CD14-positive monocyte (primary cell): ENCODE measurements at regions not wholly inside any gene's neighbourhood (a gene's known extent, or its start where the extent isn't known, plus 50 kb on each side); places are given as distances from the start of the nearest gene placed in this dataset.

Experiments used
- DNase-seq, 3 donors: peaks; one replicate each; pipeline ENCODE4 v3.0.0-alpha.2; 2011 to 2022
- H2AFZ ChIP-seq: 2 replicates; pipeline ENCODE4 v1.6.0; 2012; ENCODE audit warnings: mild to moderate bottlenecking, low read depth, low read length, inconsistent platforms; ENCODE audit not compliant: insufficient read depth, poor library complexity, severe bottlenecking
- H3K27ac ChIP-seq, 2 donors: 1 replicate in 1 of 2; 2 replicates in 1 of 2; pipeline ENCODE4 v1.5.1; 2012 to 2013; ENCODE audit warnings: low read length in 2 of 2, control low read depth in 1 of 2, inconsistent platforms in 1 of 2, low read depth in 1 of 2, mild to moderate bottlenecking in 1 of 2
- H3K27me3 ChIP-seq, 2 donors: one replicate each; pipeline versions ENCODE4 v1.6.0 to v1.6.1; 2011 to 2013; ENCODE audit warnings: low read length in 2 of 2; ENCODE audit not compliant: control insufficient read depth in 2 of 2, insufficient read depth in 2 of 2
- H3K36me3 ChIP-seq, 2 donors: replicated peaks in 1 of 2; 1 replicate in 1 of 2; 2 replicates in 1 of 2; pipeline versions ENCODE4 v1.5.1 to v1.6.1; 2012 to 2013; ENCODE audit warnings: low read length in 2 of 2, control low read depth in 1 of 2, inconsistent platforms in 1 of 2, mild to moderate bottlenecking in 1 of 2; ENCODE audit not compliant: insufficient read depth in 2 of 2, control insufficient read depth in 1 of 2
- H3K4me1 ChIP-seq, 2 donors: 1 replicate in 1 of 2; 2 replicates in 1 of 2; pipeline versions ENCODE4 v1.5.1 to v1.6.1; 2012 to 2013; ENCODE audit warnings: low read length in 2 of 2, control low read depth in 1 of 2, inconsistent platforms in 1 of 2, mild to moderate bottlenecking in 1 of 2, moderate library complexity in 1 of 2; ENCODE audit not compliant: insufficient read depth in 2 of 2, control insufficient read depth in 1 of 2
- H3K4me2 ChIP-seq: replicated peaks from 2 replicates; pipeline ENCODE3; 2012; ENCODE audit warnings: low read length, moderate library complexity, mild to moderate bottlenecking; ENCODE audit not compliant: poor library complexity, severe bottlenecking; ENCODE audit errors: extremely low read depth
- H3K4me3 ChIP-seq, 3 experiments: fragments of 200-600 bp in 1 of 3; sonication (generic) in 1 of 3; replicated peaks in 1 of 3; 1 replicate in 2 of 3; 2 replicates in 1 of 3; pipeline ENCODE4 v1.5.1; 2011 to 2013; ENCODE audit warnings: low read length in 3 of 3, mild to moderate bottlenecking in 3 of 3, control low read depth in 2 of 3, low read depth in 2 of 3, inconsistent platforms in 1 of 3, moderate library complexity in 1 of 3
- H3K79me2 ChIP-seq: 2 replicates; pipeline ENCODE4 v1.6.0; 2012; ENCODE audit warnings: mild to moderate bottlenecking, control low read depth, inconsistent platforms, low read length, moderate library complexity; ENCODE audit not compliant: insufficient read depth
- H3K9ac ChIP-seq: 2 replicates; pipeline ENCODE4 v1.6.0; 2017; ENCODE audit warnings: low read length, mild to moderate bottlenecking; ENCODE audit not compliant: insufficient read depth, poor library complexity, severe bottlenecking
- H3K9me3 ChIP-seq, 2 donors: replicated peaks in 1 of 2; 1 replicate in 1 of 2; 2 replicates in 1 of 2; pipeline versions ENCODE4 v1.5.1 to v1.6.1; 2012 to 2013; ENCODE audit warnings: low read length in 2 of 2, control low read depth in 1 of 2; ENCODE audit not compliant: control insufficient read depth in 1 of 2, insufficient read depth in 1 of 2
- H4K20me1 ChIP-seq: 2 replicates; pipeline ENCODE4 v1.6.0; 2012; ENCODE audit warnings: mild to moderate bottlenecking, low read length, control low read depth, moderate library complexity; ENCODE audit not compliant: insufficient read depth
- H3K27ac Mint-ChIP-seq, 7 donors: one replicate each; pipeline ENCODE4 v1.8.0; 2020; ENCODE audit warnings: mild to moderate bottlenecking in 7 of 7, mixed read lengths in 7 of 7, moderate library complexity in 6 of 7, inconsistent platforms in 2 of 7
- H3K27me3 Mint-ChIP-seq, 3 donors: one replicate each; pipeline ENCODE4 v1.8.0; 2021 to 2022; ENCODE audit warnings: low read depth in 3 of 3, mild to moderate bottlenecking in 3 of 3, mixed read lengths in 3 of 3, moderate library complexity in 3 of 3, inconsistent platforms in 1 of 3
- H3K36me3 Mint-ChIP-seq, 2 donors: one replicate each; pipeline ENCODE4 v1.8.0; 2020; ENCODE audit warnings: mixed read lengths in 2 of 2, inconsistent platforms in 1 of 2, mild to moderate bottlenecking in 1 of 2
- H3K4me1 Mint-ChIP-seq: one replicate; pipeline ENCODE4 v1.8.0; 2020; ENCODE audit warnings: mild to moderate bottlenecking, mixed read lengths
- H3K4me3 Mint-ChIP-seq, 2 donors: one replicate each; pipeline ENCODE4 v1.8.0; 2020; ENCODE audit warnings: mild to moderate bottlenecking in 2 of 2, mixed read lengths in 2 of 2, moderate library complexity in 1 of 2
- H3K9me3 Mint-ChIP-seq, 7 donors: one replicate each; pipeline ENCODE4 v1.8.0; 2020 to 2022; ENCODE audit warnings: mixed read lengths in 7 of 7, mild to moderate bottlenecking in 6 of 7, moderate library complexity in 6 of 7, inconsistent platforms in 2 of 7
- CTCF ChIP-seq: fragments of 200-600 bp; IDR thresholded peaks from one replicate; pipeline ENCODE4 v1.8.0; 2022; ENCODE audit warnings: antibody characterized with exemption, mild to moderate bottlenecking
- WGBS: methylation state at CpG from one replicate; pipeline ENCODE4 v1.1.5; 2013; ENCODE audit warnings: missing lambda C conversion rate; ENCODE audit not compliant: insufficient coverage; 5-methylcytosine and 5-hydroxymethylcytosine counted together
- intact Hi-C, 2 donors: fragments of 100-400 bp; cut with micrococcal nuclease; formaldehyde crosslinking; loops; one replicate each; pipeline versions ENCODE4 v1.15.0 to v1.15.1; 2023

GRCh38 chr6:139642346-139642745, 267.9 kb upstream of the CITED2 start:
- TF ChIP-seq CTCF = no peak
- H2AFZ ChIP-seq = no peak overlapping the region
- H3K4me1 Mint-ChIP-seq = peaks cover 80% of the 10 kb centered on the region
- peaks cover 0 to 8% (median 3%) of the 10 kb centered on the region in 7 donors for H3K9me3 Mint-ChIP-seq
- no peak overlapping the region for H3K4me3 Mint-ChIP-seq
- no CpG with 5 or more reads among the region's 2 CpGs for WGBS
- H3K27me3 Mint-ChIP-seq = no peaks in the 10 kb centered on the region
- H3K36me3 Mint-ChIP-seq = peaks cover 2 to 3% of the 10 kb centered on the region in 2 donors
- peaks cover 62 to 75% of the 10 kb centered on the region in 2 donors for H3K4me1 ChIP-seq
- H3K9me3 ChIP-seq = no peaks in the 10 kb centered on the region
- no peak overlapping the region for H3K27ac Mint-ChIP-seq
- H3K79me2 ChIP-seq = no peaks in the 10 kb centered on the region
- no peaks in the 10 kb centered on the region for H4K20me1 ChIP-seq
- intact Hi-C loops = no loop called here
- no peak for DNase-seq
- no peaks in the 10 kb centered on the region for H3K36me3 ChIP-seq
- H3K27ac ChIP-seq = peak overlapping the region in 1 of 2 donors; percentile 79
- H3K27me3 ChIP-seq = no peaks in the 10 kb centered on the region
- no peak overlapping the region for H3K9ac ChIP-seq
- no peak overlapping the region for H3K4me3 ChIP-seq
- H3K4me2 ChIP-seq = no peak overlapping the region

GRCh38 chr6:139641376-139641775, 266.9 kb upstream of the CITED2 start:
- H4K20me1 ChIP-seq = no peaks in the 10 kb centered on the region
- peak overlapping the region; percentile 25 for H2AFZ ChIP-seq
- WGBS = no CpG with 5 or more reads among the region's 3 CpGs
- no peaks in the 10 kb centered on the region for H3K27me3 ChIP-seq
- H3K36me3 Mint-ChIP-seq = peaks cover 0 to 2% of the 10 kb centered on the region in 2 donors
- no peak overlapping the region for H3K9ac ChIP-seq
- no peak for DNase-seq
- H3K36me3 ChIP-seq = no peaks in the 10 kb centered on the region
- peak overlapping the region; percentile 75 for H3K4me2 ChIP-seq
- peaks cover 62 to 75% of the 10 kb centered on the region in 2 donors for H3K4me1 ChIP-seq
- H3K27me3 Mint-ChIP-seq = peaks cover 0 to 2% (median 0%) of the 10 kb centered on the region in 3 donors
- TF ChIP-seq CTCF = no peak
- peaks cover 0 to 4% (median 3%) of the 10 kb centered on the region in 7 donors for H3K9me3 Mint-ChIP-seq
- peaks cover 82% of the 10 kb centered on the region for H3K4me1 Mint-ChIP-seq
- peak overlapping the region in 1 of 2 donors; percentile 50 for H3K4me3 Mint-ChIP-seq
- peak overlapping the region in 1 of 3 experiments; percentile 68 for H3K4me3 ChIP-seq
- no peaks in the 10 kb centered on the region for H3K9me3 ChIP-seq
- H3K27ac ChIP-seq = peak overlapping the region in 1 of 2 donors; percentile 79
- H3K79me2 ChIP-seq = no peaks in the 10 kb centered on the region
- H3K27ac Mint-ChIP-seq = peak overlapping the region; percentile 33 to 87 (median 69)
- intact Hi-C loops = no loop called here
